GM20000 (cell line): ENCODE measurements at regions not wholly inside any gene's neighbourhood (a gene's known extent, or its start where the extent isn't known, plus 50 kb on each side); places are given as distances from the start of the nearest gene placed in this dataset.

Source experiments
- DNase-seq: peaks from one replicate; pipeline ENCODE4 v3.0.0; 2012; ENCODE audit warnings: low spot score
- CTCF ChIP-seq: IDR thresholded peaks from 2 replicates; pipeline ENCODE4 v1.5.1; 2012; ENCODE audit warnings: mild to moderate bottlenecking, control low read depth; ENCODE audit errors: extremely low read depth, missing control alignments

GRCh38 chr20:53816872-53817398 is 223.3 kb upstream of the ZNF217 start:
- no peak for TF ChIP-seq CTCF

GRCh38 chr20:53815509-53815908 is 221.9 kb upstream of the ZNF217 start:
- no peak for DNase-seq
- TF ChIP-seq CTCF, result no peak

More at GRCh38 chr20:53816872-53817398, 223.3 kb upstream of the ZNF217 start:
- DNase-seq, result no peak

GRCh38 chr20:53814060-53814459 is 220.4 kb upstream of the ZNF217 start:
- no peak for DNase-seq
- TF ChIP-seq CTCF, result no peak

- no peak for TF ChIP-seq CTCF
- DNase-seq, result no peak
Observed at GRCh38 chr20:53813636-53814035, 220.0 kb upstream of the ZNF217 start.

GRCh38 chr20:53811577-53811976 is 217.9 kb upstream of the ZNF217 start:
- no peak for TF ChIP-seq CTCF
- DNase-seq, result no peak

- no peak for TF ChIP-seq CTCF
- DNase-seq, result no peak
Observed at GRCh38 chr20:53810661-53811355, 217.2 kb upstream of the ZNF217 start.

GRCh38 chr20:53809728-53810365 is 216.2 kb upstream of the ZNF217 start:
- TF ChIP-seq CTCF, result no peak
- DNase-seq, result no peak
